NCI-H2081 (cell line): ENCODE measurements at regions not wholly inside any gene's neighbourhood (a gene's known extent, or its start where the extent isn't known, plus 50 kb on each side); places are given as distances from the start of the nearest gene placed in this dataset.

Source experiments
- DNase-seq, 2 experiments: peaks; one replicate each; lab custom pipeline; 2025; lab: John Stamatoyannopoulos, UW

- peak in 1 of 2 experiments; percentile 15 for DNase-seq
Measured at GRCh38 chr2:2828774-2829368, 497.8 kb upstream of the MYT1L start.

- DNase-seq: no peak
Measured at GRCh38 chr2:2827761-2828221, 496.7 kb upstream of the MYT1L start.

DNA sequence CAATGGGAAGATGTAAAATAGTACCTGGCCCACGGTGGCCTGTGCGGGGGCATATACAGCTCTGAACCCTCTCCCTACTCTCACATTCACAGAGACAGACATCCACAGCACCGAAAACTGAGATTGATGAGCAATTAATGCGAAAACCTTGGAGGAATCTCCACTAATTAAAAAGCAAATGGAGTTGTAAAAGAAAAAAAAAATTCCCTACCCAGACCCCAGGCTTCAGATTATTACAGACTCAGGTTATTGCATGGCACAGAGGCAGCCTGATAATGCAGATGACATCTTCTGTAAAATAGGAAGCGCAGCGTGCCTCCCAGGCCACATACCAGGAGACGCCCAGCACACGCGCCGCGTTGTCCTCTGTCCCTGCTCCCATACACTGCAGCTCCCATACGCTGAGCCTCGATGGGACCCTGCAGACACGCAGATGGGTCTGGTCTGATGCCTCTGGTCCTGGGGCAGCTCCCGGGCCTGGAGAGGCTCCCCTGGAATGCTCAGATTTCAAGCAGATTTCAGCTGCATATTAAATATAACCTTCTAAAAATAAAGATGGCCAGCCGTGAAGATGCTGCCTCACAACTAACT, 496.1 kb upstream of the MYT1L start:
- DNase-seq: no peak

- DNase-seq: no peak
Measured at GRCh38 chr2:2826621-2827020, 495.5 kb upstream of the MYT1L start.

GRCh38 chr2:2826209-2826551, 495.1 kb upstream of the MYT1L start:
- no peak for DNase-seq

- no peak for DNase-seq
Measured at GRCh38 chr2:2825516-2826208, 494.6 kb upstream of the MYT1L start.

GRCh38 chr2:2825062-2825461, 494.0 kb upstream of the MYT1L start:
- no peak for DNase-seq

DNA sequence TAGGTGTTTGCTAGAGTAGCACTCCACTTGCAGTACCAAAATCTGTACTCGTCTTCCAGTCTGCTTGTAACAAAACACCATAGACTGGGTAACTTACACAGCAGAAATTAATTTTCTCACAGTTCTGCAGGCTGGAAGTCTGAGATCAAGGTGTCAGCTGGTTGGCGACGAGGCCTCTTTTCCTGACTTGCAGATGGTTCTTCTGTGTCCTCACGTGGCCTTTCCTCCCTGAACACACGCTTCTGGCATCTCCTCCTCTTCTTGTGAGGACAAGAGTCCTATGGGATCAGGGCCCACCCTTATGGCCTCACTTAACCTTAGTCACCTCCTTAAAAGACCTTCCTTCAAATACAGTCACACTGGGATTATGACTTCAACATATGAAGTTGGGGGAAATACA, 493.5 kb upstream of the MYT1L start:
- no peak for DNase-seq

- no peak for DNase-seq
Measured at GRCh38 chr2:2823061-2823753, 492.1 kb upstream of the MYT1L start.

DNA sequence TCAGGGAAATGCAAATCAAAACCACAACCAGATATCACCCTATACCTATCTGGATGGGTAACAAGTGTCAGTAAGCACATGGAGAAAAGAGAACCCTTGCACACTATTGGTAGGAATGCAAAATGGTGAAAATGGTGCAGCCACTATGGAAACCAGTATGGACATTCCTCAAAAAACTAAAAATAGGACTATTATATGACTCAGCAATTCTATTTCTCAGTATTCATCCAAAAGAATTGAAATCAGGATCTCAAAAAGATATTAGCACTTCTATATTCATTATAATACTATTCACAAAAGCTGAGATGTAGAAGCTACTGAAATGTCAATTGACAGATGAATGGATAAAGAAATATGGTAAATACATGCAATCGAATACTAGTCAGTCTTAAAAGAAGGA, 491.1 kb upstream of the MYT1L start:
- DNase-seq: no peak

DNA sequence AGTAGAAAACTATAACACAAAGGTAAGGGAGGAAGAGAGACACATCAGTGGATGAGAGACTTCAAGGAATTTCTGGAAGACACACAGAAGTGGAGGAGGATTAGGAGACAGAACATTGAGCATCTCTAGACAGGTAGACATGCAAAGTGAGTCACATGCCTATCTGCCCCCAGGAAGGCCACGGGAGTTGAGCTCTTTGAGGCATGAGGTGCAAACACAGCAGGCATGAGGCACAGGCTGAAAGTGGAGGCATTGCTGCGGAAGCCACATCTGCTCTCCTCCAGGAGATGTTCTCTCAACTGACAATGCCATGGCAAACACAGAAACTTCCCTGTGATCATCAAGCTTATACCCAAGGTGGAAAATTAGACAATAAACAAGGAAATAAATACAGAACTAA, 481.6 kb upstream of the MYT1L start:
- no peak for DNase-seq

DNA sequence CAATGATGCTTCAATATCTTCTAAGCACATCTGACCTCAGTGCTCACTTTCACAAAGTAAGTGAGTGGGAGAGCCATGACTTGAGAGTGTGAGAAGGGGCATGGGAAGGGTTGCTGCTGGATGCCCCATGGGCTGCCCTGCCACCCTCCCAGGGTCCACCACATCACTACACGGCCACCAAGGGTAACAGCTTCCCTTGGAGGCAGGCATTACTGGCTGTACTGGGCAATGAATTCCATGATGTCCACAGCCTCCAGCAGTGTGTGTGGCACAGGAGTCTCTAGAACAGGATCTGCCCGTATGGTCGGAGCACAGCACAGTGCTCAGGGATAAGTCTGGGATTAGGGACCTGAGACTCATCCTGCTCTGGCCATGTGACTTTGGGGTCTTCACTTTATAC, 481.0 kb upstream of the MYT1L start:
- DNase-seq: no peak

DNA sequence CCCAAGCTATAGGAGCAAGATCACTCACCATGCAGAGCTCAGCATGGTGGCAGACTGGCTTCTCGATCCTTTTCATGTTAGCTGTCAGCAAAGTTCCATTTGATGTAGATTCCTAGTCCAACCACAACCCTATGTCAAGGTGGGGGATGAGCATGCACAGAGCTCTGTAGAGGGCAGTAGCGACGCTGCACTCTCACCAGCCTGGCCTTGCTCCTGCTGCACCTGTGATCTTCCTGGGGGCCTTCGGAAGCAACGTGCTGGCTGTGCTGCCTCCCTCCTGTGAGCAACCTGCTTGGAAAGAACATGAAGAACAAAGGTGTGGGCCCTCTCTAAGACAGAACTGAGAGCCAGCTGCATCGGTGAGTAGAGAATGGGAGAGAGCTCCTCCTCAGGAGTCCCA, 479.4 kb upstream of the MYT1L start:
- DNase-seq: no peak

DNA sequence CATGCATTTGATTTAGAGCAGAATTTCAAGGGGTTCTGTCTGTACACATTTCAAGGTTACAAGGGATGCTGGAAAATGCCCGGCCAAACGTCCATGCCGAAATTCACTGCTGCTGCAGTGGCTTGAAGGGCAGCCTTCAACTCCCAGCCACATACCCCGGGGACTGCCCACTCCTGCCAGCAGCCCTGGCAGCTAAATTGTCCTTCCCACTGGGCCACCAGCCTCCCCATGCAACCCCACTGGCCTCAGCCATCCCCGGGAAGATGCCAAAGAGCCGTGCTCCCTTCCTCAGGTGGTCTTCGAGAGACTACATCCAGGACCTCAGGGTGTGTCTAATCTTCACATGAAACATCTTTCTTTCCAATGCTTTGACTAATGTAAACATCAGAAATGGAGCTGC, 478.7 kb upstream of the MYT1L start:
- DNase-seq: no peak

GRCh38 chr2:2808551-2809058, 477.5 kb upstream of the MYT1L start:
- no peak for DNase-seq

DNA sequence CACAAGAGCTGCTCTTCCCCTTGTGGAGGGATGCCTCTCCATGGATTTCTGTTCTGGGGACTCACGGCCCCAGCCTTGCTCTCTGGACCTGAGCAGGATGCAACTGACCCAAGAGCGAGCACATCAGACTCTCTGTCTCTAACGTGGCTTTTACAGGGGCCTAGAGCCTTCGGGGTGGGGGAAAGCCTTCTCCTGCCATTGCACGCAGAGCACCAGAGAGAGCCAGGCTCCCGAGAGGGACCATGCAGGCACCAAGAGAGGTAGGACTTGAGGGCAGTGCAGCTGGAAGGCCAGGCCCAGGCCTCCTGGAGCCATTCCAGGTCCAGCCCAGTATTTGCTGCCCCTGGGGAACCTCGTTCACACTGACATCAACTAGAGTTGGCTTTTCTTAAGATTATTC, 475.6 kb upstream of the MYT1L start:
- DNase-seq: no peak

DNA sequence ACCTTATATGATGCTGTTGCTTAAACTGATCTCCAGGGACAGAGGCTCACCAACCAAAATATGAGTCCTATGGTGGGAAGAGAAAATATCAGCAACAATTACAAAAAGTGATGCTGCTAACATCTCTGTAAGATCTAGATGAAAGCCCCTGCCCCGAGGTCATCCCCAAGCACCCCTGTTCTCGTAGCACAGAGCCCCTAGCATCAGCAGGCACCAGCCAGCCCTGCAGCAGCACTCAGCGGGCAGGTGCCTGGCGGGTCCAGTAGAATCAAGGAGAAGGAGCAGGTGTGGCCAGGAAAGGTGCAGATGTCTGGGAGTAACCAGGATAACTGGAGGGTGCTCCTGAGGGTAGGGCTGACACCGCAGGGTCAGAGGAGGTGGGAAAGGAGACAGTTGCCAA, 474.2 kb upstream of the MYT1L start:
- DNase-seq: no peak

DNA sequence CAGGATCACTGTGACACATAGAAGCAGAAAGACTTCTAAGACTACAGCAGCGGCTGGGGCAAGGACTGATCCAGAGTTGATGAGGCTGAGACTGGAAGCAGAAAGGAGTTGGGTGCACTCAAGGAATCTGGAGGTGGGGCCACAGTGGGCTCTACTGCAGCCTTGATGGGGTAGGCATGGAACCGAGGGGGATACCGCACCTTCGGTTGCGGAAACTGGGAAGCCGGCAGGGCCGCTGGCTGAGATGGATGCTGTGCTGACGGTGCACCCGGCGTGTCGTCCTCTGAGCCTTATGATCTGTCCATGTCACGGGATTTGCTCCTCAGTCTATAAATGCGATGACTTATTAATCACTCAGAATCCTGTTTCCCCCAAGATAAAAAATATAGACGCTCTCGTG, 473.5 kb upstream of the MYT1L start:
- DNase-seq: no peak

- DNase-seq: no peak
Measured at GRCh38 chr2:2801458-2801857, 470.4 kb upstream of the MYT1L start.

GRCh38 chr2:2800697-2801096, 469.6 kb upstream of the MYT1L start:
- DNase-seq: no peak

- no peak for DNase-seq
Measured at GRCh38 chr2:2800001-2800400, 468.9 kb upstream of the MYT1L start.

DNA sequence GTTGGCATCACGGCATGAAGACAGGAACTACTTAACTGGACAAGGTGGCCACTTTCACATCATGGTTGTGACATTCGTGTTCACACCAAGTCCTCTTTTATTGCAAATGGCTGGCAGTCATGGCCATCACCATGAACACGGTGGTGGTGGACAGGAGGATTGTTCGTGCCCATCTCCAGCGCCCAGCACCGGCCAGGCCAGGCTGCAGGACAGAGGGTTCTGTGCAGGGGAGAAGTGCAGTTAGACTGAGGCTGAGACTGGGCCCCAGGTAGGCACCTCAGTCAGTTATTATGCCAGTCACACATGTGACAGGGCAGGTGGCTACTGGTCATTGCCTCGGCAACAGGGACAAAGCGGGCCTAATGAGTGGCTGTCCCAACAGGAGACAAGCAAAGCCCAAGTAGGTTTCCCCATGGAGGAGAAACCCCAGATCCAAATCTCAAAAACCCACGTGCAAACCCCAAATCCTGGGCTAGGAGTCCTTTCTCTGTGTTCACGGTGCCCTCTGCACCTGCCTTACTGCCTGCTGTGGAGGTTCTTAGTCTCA, 468.1 kb upstream of the MYT1L start:
- DNase-seq: no peak

DNA sequence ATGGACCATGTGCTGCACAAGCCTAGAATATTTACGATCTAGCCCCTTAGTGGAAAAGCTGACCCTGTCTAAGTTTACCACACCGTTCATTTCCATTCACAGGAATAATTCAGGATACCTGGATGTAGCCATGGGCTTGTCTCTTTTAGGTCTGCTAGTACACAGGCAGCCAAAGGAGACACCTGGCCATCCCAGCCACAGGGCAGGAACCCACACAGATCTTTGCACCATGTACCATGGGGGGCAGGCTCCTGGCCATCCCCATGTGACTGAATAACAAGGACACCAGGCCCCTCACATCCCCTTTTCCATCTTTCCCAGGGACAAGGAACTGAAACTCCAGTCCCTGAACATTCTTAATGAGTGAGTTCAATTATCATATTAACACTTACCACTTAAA, 467.3 kb upstream of the MYT1L start:
- no peak for DNase-seq
